OCI-LY3 (cell line): ENCODE measurements at regions not wholly inside any gene's neighbourhood (a gene's known extent, or its start where the extent isn't known, plus 50 kb on each side); places are given as distances from the start of the nearest gene placed in this dataset.

Experiments used
- H2AFZ ChIP-seq: fragments of 200-600, 300-600 bp; shearing (Covaris generic); 2 replicates; pipeline ENCODE4 v1.6.0; 2014; ENCODE audit warnings: antibody characterized with exemption, low read depth, low read length
- H3K27ac ChIP-seq: fragments of 200-600, 300-600 bp; sonication (generic); 2 replicates; pipeline ENCODE4 v1.5.1; 2014; ENCODE audit warnings: mild to moderate bottlenecking, low read length, moderate library complexity, mixed read lengths
- H3K27me3 ChIP-seq: fragments of 200-600, 300-600 bp; sonication (generic); 2 replicates; pipeline ENCODE4 v1.6.1; 2014; ENCODE audit warnings: low read depth, low read length, mixed read lengths
- H3K36me3 ChIP-seq: fragments of 200-600, 300-600 bp; sonication (generic); replicated peaks from 2 replicates; pipeline ENCODE3; 2014; ENCODE audit warnings: low read depth, low read length, mixed read lengths
- H3K4me1 ChIP-seq: fragments of 300-600, 200-600 bp; sonication (generic); 2 replicates; pipeline ENCODE4 v1.6.1; 2014; ENCODE audit warnings: low read length, mixed read lengths
- H3K4me2 ChIP-seq: fragments of 200-600, 300-600 bp; sonication (generic); 2 replicates; pipeline ENCODE4 v1.6.1; 2014; ENCODE audit warnings: low read length, mixed read lengths
- H3K4me3 ChIP-seq: fragments of 300-600, 200-600 bp; sonication (generic); 2 replicates; pipeline ENCODE4 v1.5.1; 2014; ENCODE audit warnings: antibody characterized with exemption, mild to moderate bottlenecking, low read length, moderate library complexity
- H3K79me2 ChIP-seq: fragments of 300-600, 200-600 bp; shearing (Covaris generic); 2 replicates; pipeline ENCODE4 v1.6.1; 2014; ENCODE audit warnings: mild to moderate bottlenecking, low read length, mixed read lengths
- H3K9ac ChIP-seq: fragments of 300-600, 200-600 bp; shearing (Covaris generic); 2 replicates; pipeline ENCODE4 v1.6.0; 2014; ENCODE audit warnings: mild to moderate bottlenecking, low read length, moderate library complexity
- H3K9me3 ChIP-seq: fragments of 200-600, 300-600 bp; shearing (Covaris generic); 2 replicates; pipeline ENCODE4 v1.6.1; 2014; ENCODE audit warnings: low read length, mixed read lengths; ENCODE audit not compliant: insufficient read depth
- H4K20me1 ChIP-seq: fragments of 200-600, 300-600 bp; sonication (generic); 2 replicates; pipeline ENCODE4 v1.6.1; 2016; ENCODE audit warnings: low read length, mixed read lengths; ENCODE audit not compliant: insufficient read depth
- EZH2phosphoT487 ChIP-seq: fragments of 200-600 bp; shearing (Covaris generic); IDR thresholded peaks from 2 replicates; pipeline ENCODE4 v1.6.1; 2018; ENCODE audit warnings: antibody characterized with exemption, mixed run types, low read depth
- TF ChIP-seq, protein P1 (sequence below): fragments of 200-600, 300-600 bp; sonication (generic); IDR thresholded peaks from 2 replicates; pipeline ENCODE4 v1.5.1; 2014; ENCODE audit warnings: antibody characterized with exemption, low read length, low read depth

DNA sequence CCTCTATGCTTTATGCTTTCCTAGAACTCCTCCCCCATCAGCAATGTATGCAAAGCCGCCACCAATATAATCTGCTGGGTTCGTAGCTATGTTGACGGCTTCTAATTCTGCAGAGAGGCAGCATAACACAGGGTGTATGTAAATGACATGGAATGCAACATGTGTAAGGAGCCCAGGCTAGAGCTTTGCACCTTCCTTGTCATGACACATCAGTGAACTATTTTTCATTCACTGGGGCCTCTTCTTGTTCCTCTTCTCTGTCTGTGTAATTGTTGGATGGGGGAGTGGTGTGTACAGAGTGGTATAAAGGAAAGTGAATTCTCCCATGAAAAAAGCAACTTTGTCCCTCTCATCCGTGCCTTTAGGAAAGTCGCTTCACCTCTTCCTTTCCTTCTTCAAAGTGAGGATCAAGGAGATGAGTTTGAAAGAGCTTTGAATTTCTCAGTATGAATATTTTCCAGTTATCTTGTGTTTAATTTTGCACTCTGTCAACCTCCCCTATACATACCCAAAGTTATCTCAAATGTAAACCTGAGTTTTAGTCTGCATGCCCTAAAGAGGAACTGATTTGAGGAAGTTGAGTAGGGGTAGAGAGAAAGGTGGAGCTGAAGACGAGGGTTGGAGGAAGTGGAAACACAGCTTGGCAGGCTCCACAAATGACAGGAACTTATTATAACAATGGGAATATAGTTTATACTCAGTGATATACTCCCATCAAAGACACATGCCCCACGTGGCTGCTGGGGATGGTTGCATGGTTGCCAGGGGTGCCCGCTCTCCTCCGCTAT is 74.9 kb upstream of the ARL4C start:
- H3K79me2 ChIP-seq, result no peaks in the 10 kb centered on the region
- TF ChIP-seq, protein P1, sequence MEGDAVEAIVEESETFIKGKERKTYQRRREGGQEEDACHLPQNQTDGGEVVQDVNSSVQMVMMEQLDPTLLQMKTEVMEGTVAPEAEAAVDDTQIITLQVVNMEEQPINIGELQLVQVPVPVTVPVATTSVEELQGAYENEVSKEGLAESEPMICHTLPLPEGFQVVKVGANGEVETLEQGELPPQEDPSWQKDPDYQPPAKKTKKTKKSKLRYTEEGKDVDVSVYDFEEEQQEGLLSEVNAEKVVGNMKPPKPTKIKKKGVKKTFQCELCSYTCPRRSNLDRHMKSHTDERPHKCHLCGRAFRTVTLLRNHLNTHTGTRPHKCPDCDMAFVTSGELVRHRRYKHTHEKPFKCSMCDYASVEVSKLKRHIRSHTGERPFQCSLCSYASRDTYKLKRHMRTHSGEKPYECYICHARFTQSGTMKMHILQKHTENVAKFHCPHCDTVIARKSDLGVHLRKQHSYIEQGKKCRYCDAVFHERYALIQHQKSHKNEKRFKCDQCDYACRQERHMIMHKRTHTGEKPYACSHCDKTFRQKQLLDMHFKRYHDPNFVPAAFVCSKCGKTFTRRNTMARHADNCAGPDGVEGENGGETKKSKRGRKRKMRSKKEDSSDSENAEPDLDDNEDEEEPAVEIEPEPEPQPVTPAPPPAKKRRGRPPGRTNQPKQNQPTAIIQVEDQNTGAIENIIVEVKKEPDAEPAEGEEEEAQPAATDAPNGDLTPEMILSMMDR, result no peak
- TF ChIP-seq EZH2phosphoT487, result no peak
- H3K4me1 ChIP-seq, result peaks cover 69% of the 10 kb centered on the region
- H3K36me3 ChIP-seq, result no peaks in the 10 kb centered on the region
- no peaks in the 10 kb centered on the region for H3K27me3 ChIP-seq
- peak overlapping the region; percentile 26; the same call in 1 of the 2 replicates for H2AFZ ChIP-seq
- peak overlapping the region; percentile 92 for H3K4me2 ChIP-seq
- peak overlapping the region; percentile 67 for H3K4me3 ChIP-seq
- peak overlapping the region; percentile 73 for H3K9ac ChIP-seq
- H3K27ac ChIP-seq, result peak overlapping the region; percentile 96
- no peaks in the 10 kb centered on the region for H3K9me3 ChIP-seq
- no peaks in the 10 kb centered on the region for H4K20me1 ChIP-seq

DNA sequence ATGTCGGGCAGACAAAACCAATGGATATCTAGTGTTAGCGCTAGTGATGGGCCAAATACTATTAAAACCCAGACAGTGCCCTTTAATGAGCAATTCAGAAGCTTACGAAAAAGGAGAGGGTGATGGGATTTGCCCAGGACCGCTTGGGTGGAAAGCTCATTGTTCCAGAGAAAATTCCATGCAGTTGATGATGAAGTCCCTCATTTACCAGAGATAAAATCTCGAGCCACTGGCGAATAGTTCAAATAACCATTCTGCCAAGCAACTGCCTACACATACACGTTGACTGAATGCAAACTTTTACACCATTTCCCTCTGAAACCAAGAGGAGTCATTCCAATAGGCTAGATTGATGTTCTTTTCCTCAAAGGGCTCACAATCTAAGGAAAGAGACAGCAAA is 73.6 kb upstream of the ARL4C start:
- Histone ChIP-seq H3K4me3 (peak overlapping the region; percentile 67), H3K27ac (peak overlapping the region; percentile 96), H3K36me3 (no peaks in the 10 kb centered on the region), H3K9me3 (no peaks in the 10 kb centered on the region), H2AFZ (no peak overlapping the region), H3K27me3 (no peaks in the 10 kb centered on the region), H3K4me1 (peaks cover 69% of the 10 kb centered on the region), H3K9ac (peak overlapping the region; percentile 73), H4K20me1 (no peaks in the 10 kb centered on the region), H3K4me2 (peak overlapping the region; percentile 92), H3K79me2 (no peaks in the 10 kb centered on the region)
- TF ChIP-seq EZH2phosphoT487, result no peak
- TF ChIP-seq, protein P1, result no peak

DNA sequence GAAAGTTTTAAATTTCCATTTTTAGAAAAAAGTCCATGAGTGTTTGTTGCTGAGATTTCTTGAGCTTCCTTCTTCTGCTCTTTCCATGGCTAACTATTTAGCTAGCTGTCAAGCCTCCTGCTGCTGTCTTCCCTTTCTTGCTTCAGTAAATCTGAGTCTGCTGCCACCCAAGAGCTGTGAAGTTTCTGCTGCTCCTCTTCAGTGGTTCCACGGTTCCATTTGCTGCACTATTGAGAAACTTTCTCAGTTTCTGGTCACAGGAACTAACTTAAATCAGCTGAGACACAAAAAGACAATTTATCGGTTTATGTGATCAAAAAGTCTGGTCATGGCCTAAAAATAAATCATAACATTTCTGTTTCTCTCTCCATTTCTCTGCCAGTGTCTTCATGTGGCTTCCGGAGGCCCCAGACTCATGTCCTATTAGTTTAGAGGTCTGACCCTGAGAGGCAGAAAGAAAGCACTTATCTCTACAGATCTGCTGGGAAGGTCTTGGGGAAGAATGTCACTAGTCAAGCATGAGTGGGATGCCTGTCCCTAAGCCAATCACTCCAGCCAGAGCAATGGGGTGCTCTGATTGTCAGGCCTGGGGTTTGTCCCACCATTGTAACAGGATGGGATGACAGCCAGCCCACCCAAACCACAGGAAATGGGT is 73.0 kb upstream of the ARL4C start:
- no peaks in the 10 kb centered on the region for H4K20me1 ChIP-seq
- H3K9me3 ChIP-seq, result no peaks in the 10 kb centered on the region
- 0 out of 2 replicates have a peak overlapping the region, but pooled peaks have one; percentile 67 for H3K4me3 ChIP-seq
- H2AFZ ChIP-seq, result no peak overlapping the region
- no peaks in the 10 kb centered on the region for H3K79me2 ChIP-seq
- peak overlapping the region; percentile 96 for H3K27ac ChIP-seq
- TF ChIP-seq, protein P1, result no peak
- no peak for TF ChIP-seq EZH2phosphoT487
- H3K36me3 ChIP-seq, result no peaks in the 10 kb centered on the region
- peaks cover 74% of the 10 kb centered on the region for H3K4me1 ChIP-seq
- H3K27me3 ChIP-seq, result no peaks in the 10 kb centered on the region
- H3K9ac ChIP-seq, result peak overlapping the region; percentile 73; the same call in 1 of the 2 replicates
- peak overlapping the region; percentile 92 for H3K4me2 ChIP-seq

- Histone ChIP-seq H3K4me3 (no peak overlapping the region), H4K20me1 (no peaks in the 10 kb centered on the region), H3K79me2 (no peaks in the 10 kb centered on the region), H3K4me2 (no peak overlapping the region), H3K27ac (no peak overlapping the region), H3K4me1 (peaks cover 50% of the 10 kb centered on the region), H2AFZ (no peak overlapping the region), H3K36me3 (no peaks in the 10 kb centered on the region), H3K9ac (no peak overlapping the region), H3K27me3 (no peaks in the 10 kb centered on the region), H3K9me3 (no peaks in the 10 kb centered on the region)
- TF ChIP-seq EZH2phosphoT487, result no peak
- TF ChIP-seq, protein P1, result no peak
These were observed 69.7 kb upstream of the ARL4C start for GRCh38 chr2:234566622-234567021.
